ENCODE measurements at regions not wholly inside any gene's neighbourhood (a gene's known extent, or its start where the extent isn't known, plus 50 kb on each side); places are given as distances from the start of the nearest gene placed in this dataset.

DNA sequence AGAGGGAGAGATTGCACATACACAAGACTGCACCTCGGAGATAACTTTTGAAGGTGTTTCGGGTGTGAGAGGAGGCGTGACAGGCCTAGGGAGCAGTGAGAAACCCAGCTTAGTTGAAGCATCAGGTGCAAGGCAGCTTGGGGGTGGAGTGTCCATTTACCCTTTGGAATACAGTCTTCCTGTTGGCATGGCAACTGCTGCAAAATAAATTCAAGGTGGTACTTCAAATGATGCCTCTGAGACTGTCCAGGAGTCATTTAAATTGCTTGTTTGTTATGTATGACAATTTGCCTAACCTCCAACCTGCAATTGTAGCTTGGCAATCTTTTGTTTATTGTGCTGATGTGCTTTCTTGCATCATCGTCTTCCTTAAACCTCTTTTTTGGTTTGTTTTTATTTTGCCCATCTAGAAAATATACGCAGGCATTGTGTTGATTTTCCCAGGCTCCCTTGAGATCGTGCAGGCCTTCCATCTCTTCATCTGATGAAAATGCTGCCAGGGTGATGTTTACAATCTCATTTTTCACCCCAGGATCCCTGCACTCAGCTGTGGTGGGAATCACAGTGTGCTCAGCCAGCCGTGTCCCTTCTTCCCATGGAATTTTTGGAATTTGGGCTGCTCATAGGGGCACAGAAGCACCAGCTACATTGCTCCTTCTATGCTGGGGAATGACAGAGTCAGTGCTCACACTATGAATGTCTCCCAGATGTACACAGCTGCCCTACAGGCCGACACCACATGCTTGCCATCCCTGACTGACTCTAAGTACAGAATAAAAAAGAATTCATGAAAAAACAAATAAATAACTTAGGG is 583.1 kb upstream of the CFAP20DC start:
- TF ChIP-seq, protein P1, sequence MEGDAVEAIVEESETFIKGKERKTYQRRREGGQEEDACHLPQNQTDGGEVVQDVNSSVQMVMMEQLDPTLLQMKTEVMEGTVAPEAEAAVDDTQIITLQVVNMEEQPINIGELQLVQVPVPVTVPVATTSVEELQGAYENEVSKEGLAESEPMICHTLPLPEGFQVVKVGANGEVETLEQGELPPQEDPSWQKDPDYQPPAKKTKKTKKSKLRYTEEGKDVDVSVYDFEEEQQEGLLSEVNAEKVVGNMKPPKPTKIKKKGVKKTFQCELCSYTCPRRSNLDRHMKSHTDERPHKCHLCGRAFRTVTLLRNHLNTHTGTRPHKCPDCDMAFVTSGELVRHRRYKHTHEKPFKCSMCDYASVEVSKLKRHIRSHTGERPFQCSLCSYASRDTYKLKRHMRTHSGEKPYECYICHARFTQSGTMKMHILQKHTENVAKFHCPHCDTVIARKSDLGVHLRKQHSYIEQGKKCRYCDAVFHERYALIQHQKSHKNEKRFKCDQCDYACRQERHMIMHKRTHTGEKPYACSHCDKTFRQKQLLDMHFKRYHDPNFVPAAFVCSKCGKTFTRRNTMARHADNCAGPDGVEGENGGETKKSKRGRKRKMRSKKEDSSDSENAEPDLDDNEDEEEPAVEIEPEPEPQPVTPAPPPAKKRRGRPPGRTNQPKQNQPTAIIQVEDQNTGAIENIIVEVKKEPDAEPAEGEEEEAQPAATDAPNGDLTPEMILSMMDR (IDR thresholded peaks at IDR 0.05) = no peak
- TF ChIP-seq POLR2A (IDR thresholded peaks at IDR 0.05; ENCODE audit: low read depth) = no peak
- TF ChIP-seq POLR2AphosphoS5 (IDR thresholded peaks at IDR 0.05) = no peak
